Prostate gland (tissue), 2 donors: ENCODE measurements at regions not wholly inside any gene's neighbourhood (a gene's known extent, or its start where the extent isn't known, plus 50 kb on each side); places are given as distances from the start of the nearest gene placed in this dataset.

Experiments used
- DNase-seq: peaks from one replicate; pipeline ENCODE4 v3.0.0-alpha.2; 2019; ENCODE audit warnings: low spot score
- H3K27ac ChIP-seq, 2 donors: fragments of 200-600 bp; sonication (generic); 2 replicates each; pipeline ENCODE4 v1.5.1; 2017 to 2019
- H3K27me3 ChIP-seq: fragments of 200-600 bp; sonication (generic); replicated peaks from 2 replicates; pipeline ENCODE4 v1.5.1; 2019; ENCODE audit not compliant: insufficient read depth
- H3K36me3 ChIP-seq, 2 donors: fragments of 200-600 bp; sonication (generic); 1 replicate in 1 of 2; 2 replicates in 1 of 2; pipeline versions ENCODE4 v1.5.1 to v1.8.1; 2017 to 2019
- H3K4me1 ChIP-seq: fragments of 200-600 bp; sonication (generic); replicated peaks from 2 replicates; pipeline ENCODE4 v1.5.1; 2019
- H3K4me3 ChIP-seq, 2 donors: fragments of 200-600 bp; sonication (generic); 2 replicates each; pipeline ENCODE4 v1.5.1; 2017 to 2019
- H3K9me3 ChIP-seq: fragments of 200-600 bp; sonication (generic); 2 replicates; pipeline ENCODE4 v1.5.1; 2017
- CTCF ChIP-seq, 4 experiments: fragments of 200-600 bp in 2 of 4; fragments of 450-650 bp in 2 of 4; sonication (generic) in 2 of 4; IDR thresholded peaks; 1 replicate in 3 of 4; 2 replicates in 1 of 4; pipeline ENCODE4 v1.5.1; 2016 to 2019; ENCODE audit warnings: antibody characterized with exemption in 4 of 4, mild to moderate bottlenecking in 2 of 4, moderate library complexity in 2 of 4
- POLR2A ChIP-seq: fragments of 450-650 bp; IDR thresholded peaks from one replicate; pipeline ENCODE4 v1.6.1; 2016; ENCODE audit warnings: antibody characterized with exemption, mild to moderate bottlenecking
- POLR2AphosphoS5 ChIP-seq: sonication (generic); formaldehyde crosslinking; IDR thresholded peaks from one replicate; pipeline ENCODE4 v1.6.1; 2017; ENCODE audit warnings: antibody characterized with exemption
- WGBS: methylation state at CpG from one replicate; pipeline ENCODE4 v1.1.5; 2018; 5-methylcytosine and 5-hydroxymethylcytosine counted together
- intact Hi-C: fragments of 100-400 bp; cut with DNase I; formaldehyde crosslinking; loops from one replicate; pipeline ENCODE4 v1.14.2; 2022

GRCh38 chr6:54588176-54588575 lies 258.4 kb upstream of the FAM83B start:
- H3K27ac ChIP-seq, result no peak overlapping the region
- no peaks in the 10 kb centered on the region for H3K36me3 ChIP-seq
- intact Hi-C loops, result no loop called here
- no peaks in the 10 kb centered on the region for H3K27me3 ChIP-seq
- no peak overlapping the region for H3K4me3 ChIP-seq
- H3K9me3 ChIP-seq, result no peaks in the 10 kb centered on the region
- no peak for DNase-seq
- no peak for TF ChIP-seq POLR2A
- no peak for TF ChIP-seq POLR2AphosphoS5
- TF ChIP-seq CTCF (IDR thresholded peaks at IDR 0.05), result no peak
- H3K4me1 ChIP-seq, result no peaks in the 10 kb centered on the region
- WGBS, result 89% methylated on average over 1 of the region's 1 CpG

GRCh38 chr6:54595844-54596243 lies 250.7 kb upstream of the FAM83B start:
- H3K27ac ChIP-seq, result no peak overlapping the region
- WGBS, result 90% methylated on average over 3 of the region's 3 CpGs

GRCh38 chr6:54598787-54599313 lies 247.7 kb upstream of the FAM83B start:
- H3K4me1 ChIP-seq, result no peaks in the 10 kb centered on the region
- no peak overlapping the region for H3K27ac ChIP-seq
- intact Hi-C loops, result no loop called here
- no peaks in the 10 kb centered on the region for H3K27me3 ChIP-seq
- 47% methylated on average over 5 of the region's 5 CpGs for WGBS
- no peak for DNase-seq
- TF ChIP-seq POLR2AphosphoS5, result no peak
- TF ChIP-seq CTCF (IDR thresholded peaks at IDR 0.05), result no peak
- no peak for TF ChIP-seq POLR2A
- no peak overlapping the region for H3K4me3 ChIP-seq
- no peaks in the 10 kb centered on the region for H3K36me3 ChIP-seq
- H3K9me3 ChIP-seq, result no peaks in the 10 kb centered on the region

More at GRCh38 chr6:54595844-54596243, 250.7 kb upstream of the FAM83B start:
- Histone ChIP-seq H3K4me1 (no peaks in the 10 kb centered on the region), H3K27me3 (no peaks in the 10 kb centered on the region), H3K4me3 (no peak overlapping the region), H3K9me3 (no peaks in the 10 kb centered on the region), H3K36me3 (no peaks in the 10 kb centered on the region)
- no peak for DNase-seq
- intact Hi-C loops, result no loop called here
- no peak for TF ChIP-seq POLR2AphosphoS5
- TF ChIP-seq CTCF (IDR thresholded peaks at IDR 0.05), result no peak
- no peak for TF ChIP-seq POLR2A

- Histone ChIP-seq H3K4me1 (no peaks in the 10 kb centered on the region), H3K27ac (no peak overlapping the region), H3K27me3 (no peaks in the 10 kb centered on the region), H3K4me3 (no peak overlapping the region), H3K36me3 (no peaks in the 10 kb centered on the region), H3K9me3 (no peaks in the 10 kb centered on the region)
- intact Hi-C loops, result no loop called here
- DNase-seq, result no peak
- WGBS, result 25% methylated on average over 3 of the region's 3 CpGs
- TF ChIP-seq CTCF (IDR thresholded peaks at IDR 0.05) (no peak), POLR2A (no peak), POLR2AphosphoS5 (no peak)
Observed at GRCh38 chr6:54601600-54602300, 244.8 kb upstream of the FAM83B start.

- Histone ChIP-seq H3K4me1 (no peaks in the 10 kb centered on the region), H3K36me3 (no peaks in the 10 kb centered on the region), H3K9me3 (no peaks in the 10 kb centered on the region), H3K27ac (no peak overlapping the region), H3K27me3 (no peaks in the 10 kb centered on the region), H3K4me3 (no peak overlapping the region)
- TF ChIP-seq CTCF (IDR thresholded peaks at IDR 0.05), result no peak
- TF ChIP-seq POLR2A, result no peak
- no peak for TF ChIP-seq POLR2AphosphoS5
- 98% methylated on average over 3 of the region's 3 CpGs for WGBS
- intact Hi-C loops, result no loop called here
- DNase-seq, result no peak
Observed at GRCh38 chr6:54602591-54602990, 244.0 kb upstream of the FAM83B start.
